Activated CD4-positive, alpha-beta memory T cell treated with anti-CD3 and anti-CD28 coated beads, Interleukin-2, amount 10 ng/mL, durations not matched to agents 7 days and 5 days (primary cell): ENCODE measurements at regions not wholly inside any gene's neighbourhood (a gene's known extent, or its start where the extent isn't known, plus 50 kb on each side); places are given as distances from the start of the nearest gene placed in this dataset.
"Not testable (repeated sequence)": the region's sequence is repeated elsewhere in the genome, so short reads cannot be mapped to it uniquely, and the experiment has no call there.

Experiments
- CTCF ChIA-PET: fragments of 350-600 bp; sonication (Branson Sonifier 250); formaldehyde crosslinking; loops from one replicate; lab custom pipeline; 2021; ENCODE audit warnings: antibody characterized with exemption, inconsistent platforms; lab: Charles Lee
- POLR2A ChIA-PET: fragments of 350-600 bp; sonication (Branson Sonifier 250); formaldehyde crosslinking; loops from one replicate; lab custom pipeline; 2021; ENCODE audit warnings: antibody characterized with exemption; lab: Charles Lee
- DNase-seq: peaks from one replicate; pipeline ENCODE4 v3.0.0-alpha.2; 2020
- H3K27ac Mint-ChIP-seq: one replicate; pipeline ENCODE4 v1.8.0; 2021; ENCODE audit warnings: mild to moderate bottlenecking, mixed read lengths
- H3K27me3 Mint-ChIP-seq: one replicate; pipeline ENCODE4 v1.8.0; 2021; ENCODE audit warnings: mixed read lengths
- H3K36me3 Mint-ChIP-seq: one replicate; pipeline ENCODE4 v1.8.0; 2021; ENCODE audit warnings: low read depth, mixed read lengths
- H3K4me1 Mint-ChIP-seq: one replicate; pipeline ENCODE4 v1.8.0; 2021; ENCODE audit warnings: mixed read lengths
- H3K4me3 Mint-ChIP-seq: one replicate; pipeline ENCODE4 v1.8.0; 2021; ENCODE audit warnings: mild to moderate bottlenecking, mixed read lengths
- H3K9me3 Mint-ChIP-seq: one replicate; pipeline ENCODE4 v1.8.0; 2021; ENCODE audit warnings: mixed read lengths

- no peak overlapping the region for H3K4me3 Mint-ChIP-seq
- no peaks in the 10 kb centered on the region for H3K36me3 Mint-ChIP-seq
- no peaks in the 10 kb centered on the region for H3K4me1 Mint-ChIP-seq
- peaks cover 8% of the 10 kb centered on the region for H3K27me3 Mint-ChIP-seq
- no peak for DNase-seq
- H3K9me3 Mint-ChIP-seq, result no peaks in the 10 kb centered on the region
- ChIA-PET CTCF (no interaction called here), POLR2A (no interaction called here)
- no peak overlapping the region for H3K27ac Mint-ChIP-seq
Observed at GRCh38 chr12:18857656-18858055, 119.7 kb downstream of the CAPZA3 start.

GRCh38 chr12:18859400-18859799 lies 121.5 kb downstream of the CAPZA3 start:
- no peaks in the 10 kb centered on the region for H3K4me1 Mint-ChIP-seq
- H3K4me3 Mint-ChIP-seq, result no peak overlapping the region
- DNase-seq, result no peak
- peaks cover 5% of the 10 kb centered on the region for H3K27me3 Mint-ChIP-seq
- no peaks in the 10 kb centered on the region for H3K9me3 Mint-ChIP-seq
- CTCF ChIA-PET, result interaction anchor here (1.3 to 1.9 kb wide), 2 partner anchors 273 to 327 kb away, joined by 3 to 10 read pairs; no protein-coding TSS in a partner anchor
- H3K36me3 Mint-ChIP-seq, result no peaks in the 10 kb centered on the region
- POLR2A ChIA-PET, result no interaction called here
- H3K27ac Mint-ChIP-seq, result no peak overlapping the region

GRCh38 chr12:18861287-18861858 lies 123.5 kb downstream of the CAPZA3 start:
- Mint-ChIP-seq H3K4me1 (no peaks in the 10 kb centered on the region), H3K27ac (no peak overlapping the region), H3K4me3 (no peak overlapping the region), H3K27me3 (peaks cover 8% of the 10 kb centered on the region), H3K9me3 (no peaks in the 10 kb centered on the region), H3K36me3 (no peaks in the 10 kb centered on the region)
- no peak for DNase-seq
- CTCF ChIA-PET, result interaction anchor here (0.7 to 1.9 kb wide), 4 partner anchors 11 to 325 kb away, joined by 3 to 10 read pairs (median 5); no protein-coding TSS in a partner anchor
- POLR2A ChIA-PET, result no interaction called here

DNA sequence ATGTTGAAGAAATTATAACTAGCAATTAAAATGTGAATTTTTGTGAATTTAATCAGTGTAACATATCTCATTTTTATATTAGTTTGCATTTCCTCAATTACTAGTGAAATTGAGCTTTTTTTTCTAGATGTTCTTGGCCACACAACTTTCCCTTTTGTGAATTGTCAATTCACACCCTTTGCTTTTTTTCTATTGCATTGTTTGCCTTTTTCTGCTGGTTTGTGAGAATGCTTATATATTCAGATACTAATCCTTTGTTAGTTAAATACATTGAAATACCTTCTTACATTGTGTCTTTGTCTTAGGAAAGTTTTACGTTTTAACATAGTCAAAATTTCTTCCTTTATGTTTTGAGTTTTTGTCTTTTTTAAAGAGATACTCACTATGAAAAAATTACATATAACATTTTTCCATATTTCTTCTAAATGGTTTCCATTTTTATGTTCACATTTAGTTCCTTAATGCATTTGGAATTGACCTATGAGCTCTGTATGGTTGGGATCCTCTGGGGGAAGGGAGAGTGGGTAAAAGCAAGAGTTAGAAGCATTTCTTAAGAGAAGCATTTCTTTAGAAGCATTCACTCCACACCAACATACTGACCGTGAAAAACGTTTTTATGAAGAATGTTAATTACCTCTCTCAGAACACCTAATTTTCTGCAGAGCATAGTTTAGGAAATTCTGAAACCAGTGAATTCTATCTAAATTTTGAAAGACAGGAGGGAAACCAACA lies 126.0 kb downstream of the CAPZA3 start:
- Mint-ChIP-seq H3K4me1 (peaks cover 1% of the 10 kb centered on the region), H3K36me3 (no peaks in the 10 kb centered on the region), H3K4me3 (no peak overlapping the region), H3K27me3 (peaks cover 5% of the 10 kb centered on the region), H3K9me3 (no peaks in the 10 kb centered on the region), H3K27ac (no peak overlapping the region)
- ChIA-PET POLR2A (no interaction called here), CTCF (no interaction called here)
- DNase-seq, result no peak

- ChIA-PET CTCF (no interaction called here), POLR2A (no interaction called here)
- no peaks in the 10 kb centered on the region for H3K9me3 Mint-ChIP-seq
- H3K27me3 Mint-ChIP-seq, result peaks cover 3% of the 10 kb centered on the region
- H3K36me3 Mint-ChIP-seq, result no peaks in the 10 kb centered on the region
- peaks cover 4% of the 10 kb centered on the region for H3K4me1 Mint-ChIP-seq
- no peak overlapping the region for H3K4me3 Mint-ChIP-seq
- H3K27ac Mint-ChIP-seq, result no peak overlapping the region
- no peak for DNase-seq
Observed at GRCh38 chr12:18864900-18865561, 127.1 kb downstream of the CAPZA3 start.

DNA sequence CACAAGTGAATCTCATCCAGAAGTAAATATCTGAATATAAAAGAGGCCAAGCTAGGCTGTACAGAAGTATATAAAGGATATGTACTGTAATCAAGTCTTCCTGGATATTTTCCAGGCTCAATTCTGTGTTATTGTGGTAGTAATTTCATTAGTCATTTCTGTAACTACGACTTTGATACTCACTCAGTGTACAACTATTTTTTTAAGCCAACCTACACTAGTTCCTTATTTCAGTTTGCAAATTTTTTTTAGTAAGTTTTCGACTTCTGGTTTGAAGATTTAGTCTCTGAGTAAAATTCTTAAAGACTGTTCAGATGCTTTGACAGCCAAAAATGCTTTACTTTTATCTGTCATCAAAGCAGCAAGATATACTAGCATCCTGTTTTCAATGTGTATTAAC lies 130.8 kb downstream of the CAPZA3 start:
- Mint-ChIP-seq H3K36me3 (no peaks in the 10 kb centered on the region), H3K4me3 (no peak overlapping the region), H3K27me3 (peaks cover 3% of the 10 kb centered on the region), H3K9me3 (no peaks in the 10 kb centered on the region), H3K4me1 (peaks cover 14% of the 10 kb centered on the region), H3K27ac (no peak overlapping the region)
- POLR2A ChIA-PET, result no interaction called here
- CTCF ChIA-PET, result no interaction called here
- no peak for DNase-seq

DNA sequence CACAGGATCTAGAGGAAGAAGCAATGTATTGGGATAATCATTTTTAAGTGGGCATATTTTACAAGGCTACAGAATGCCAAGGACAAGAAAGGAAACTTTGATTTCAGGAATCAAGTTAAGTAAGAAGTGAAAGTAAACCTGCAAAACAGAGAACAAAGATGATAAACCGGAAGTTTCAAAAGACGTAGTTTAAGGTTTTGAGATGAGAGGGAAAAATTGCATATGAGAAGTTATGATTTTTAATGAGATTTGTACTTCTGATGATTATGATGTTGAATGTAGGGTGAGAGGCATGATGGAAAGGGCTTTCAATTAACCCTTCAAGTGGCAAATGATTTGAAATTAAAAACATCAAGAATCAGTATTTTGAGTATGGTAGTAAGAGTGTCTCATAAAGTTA lies 134.9 kb downstream of the CAPZA3 start:
- Mint-ChIP-seq H3K9me3 (no peaks in the 10 kb centered on the region), H3K4me3 (peak overlapping the region; percentile 61), H3K27me3 (no peaks in the 10 kb centered on the region), H3K36me3 (no peaks in the 10 kb centered on the region), H3K27ac (no peak overlapping the region), H3K4me1 (peaks cover 14% of the 10 kb centered on the region)
- DNase-seq, result no peak
- ChIA-PET POLR2A (no interaction called here), CTCF (no interaction called here)

- POLR2A ChIA-PET, result no interaction called here
- Mint-ChIP-seq H3K36me3 (no peaks in the 10 kb centered on the region), H3K27me3 (no peaks in the 10 kb centered on the region), H3K9me3 (no peaks in the 10 kb centered on the region), H3K4me3 (no peak overlapping the region), H3K27ac (no peak overlapping the region), H3K4me1 (no peaks in the 10 kb centered on the region)
- no peak for DNase-seq
- CTCF ChIA-PET, result no interaction called here
Observed at GRCh38 chr12:18878676-18879180, 140.8 kb downstream of the CAPZA3 start.

DNA sequence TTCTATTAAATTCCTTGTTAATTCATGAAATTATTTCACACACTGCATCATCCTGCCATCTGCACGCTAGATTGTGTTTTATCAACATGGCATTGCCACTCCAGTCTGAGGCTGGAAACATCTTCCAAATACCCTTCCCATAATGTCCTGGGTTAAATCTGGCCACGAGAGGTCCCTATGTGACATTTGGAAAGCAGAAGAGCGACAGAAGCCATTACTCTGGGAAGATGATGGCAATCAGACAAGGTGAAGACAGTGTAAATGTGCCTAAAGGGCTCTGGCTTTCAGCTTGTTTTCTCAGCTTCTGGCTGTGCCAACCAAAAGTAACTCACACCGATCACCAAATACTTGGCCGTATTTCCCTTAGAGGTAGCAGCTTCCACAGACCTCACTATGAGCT lies 144.8 kb downstream of the CAPZA3 start:
- ChIA-PET POLR2A (no interaction called here), CTCF (no interaction called here)
- H3K4me1 Mint-ChIP-seq, result no peaks in the 10 kb centered on the region
- no peaks in the 10 kb centered on the region for H3K9me3 Mint-ChIP-seq
- no peak overlapping the region for H3K27ac Mint-ChIP-seq
- H3K27me3 Mint-ChIP-seq, result peaks cover 4% of the 10 kb centered on the region
- DNase-seq, result no peak
- H3K36me3 Mint-ChIP-seq, result no peaks in the 10 kb centered on the region
- H3K4me3 Mint-ChIP-seq, result no peak overlapping the region

DNA sequence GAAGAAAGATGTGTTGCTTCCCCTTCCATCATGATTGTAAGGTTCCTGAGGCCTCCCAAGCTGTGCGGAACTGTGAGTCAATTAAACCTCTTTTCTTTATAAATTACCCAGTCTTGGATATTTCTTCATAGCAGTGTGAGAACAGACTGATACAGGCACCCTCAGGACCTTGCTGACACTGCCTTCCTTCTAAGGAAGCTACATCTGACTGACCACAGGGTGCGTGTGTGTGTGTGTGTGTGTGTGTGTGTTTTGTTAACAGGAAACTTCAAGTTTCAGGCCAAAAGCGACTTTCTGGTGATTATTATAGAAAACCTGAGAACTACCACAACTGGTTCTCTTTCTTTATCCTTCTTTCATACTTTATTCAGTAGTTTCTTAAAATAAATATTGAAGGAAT lies 149.0 kb downstream of the CAPZA3 start:
- no peaks in the 10 kb centered on the region for H3K9me3 Mint-ChIP-seq
- peaks cover 7% of the 10 kb centered on the region for H3K27me3 Mint-ChIP-seq
- no peaks in the 10 kb centered on the region for H3K36me3 Mint-ChIP-seq
- no peak for DNase-seq
- H3K4me3 Mint-ChIP-seq, result no peak overlapping the region
- H3K27ac Mint-ChIP-seq, result no peak overlapping the region
- POLR2A ChIA-PET, result no interaction called here
- no peaks in the 10 kb centered on the region for H3K4me1 Mint-ChIP-seq
- CTCF ChIA-PET, result no interaction called here

GRCh38 chr12:18887368-18887767 lies 149.4 kb downstream of the CAPZA3 start:
- no peak overlapping the region for H3K27ac Mint-ChIP-seq
- H3K36me3 Mint-ChIP-seq, result no peaks in the 10 kb centered on the region
- H3K27me3 Mint-ChIP-seq, result peaks cover 7% of the 10 kb centered on the region
- no peak for DNase-seq
- no peaks in the 10 kb centered on the region for H3K4me1 Mint-ChIP-seq
- ChIA-PET CTCF (no interaction called here), POLR2A (no interaction called here)
- H3K9me3 Mint-ChIP-seq, result no peaks in the 10 kb centered on the region
- no peak overlapping the region for H3K4me3 Mint-ChIP-seq

DNA sequence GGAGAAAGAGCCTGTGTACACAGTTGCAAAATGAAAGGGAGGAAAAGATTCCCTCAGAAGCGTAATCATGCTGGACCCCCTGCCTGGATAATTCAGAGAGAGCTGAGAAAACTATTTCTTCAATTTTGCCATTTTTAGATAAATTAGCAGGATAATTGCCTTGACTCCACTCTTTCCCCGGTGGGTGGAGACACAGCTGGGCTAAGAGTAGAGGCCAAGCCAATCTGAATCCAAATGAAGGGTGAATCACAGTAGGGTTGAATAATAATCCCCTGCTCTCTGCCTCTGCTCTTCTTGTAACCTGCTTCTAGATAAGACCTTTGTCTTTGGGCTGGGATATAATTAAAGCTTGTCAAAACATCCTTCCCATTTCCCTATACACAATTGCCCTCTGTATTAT lies 150.1 kb downstream of the CAPZA3 start:
- Mint-ChIP-seq H3K36me3 (no peaks in the 10 kb centered on the region), H3K4me1 (no peaks in the 10 kb centered on the region), H3K9me3 (no peaks in the 10 kb centered on the region), H3K4me3 (no peak overlapping the region), H3K27me3 (peaks cover 7% of the 10 kb centered on the region), H3K27ac (no peak overlapping the region)
- no peak for DNase-seq
- ChIA-PET CTCF (no interaction called here), POLR2A (no interaction called here)

- POLR2A ChIA-PET, H3K36me3 Mint-ChIP-seq, H3K4me3 Mint-ChIP-seq, H3K27ac Mint-ChIP-seq, H3K9me3 Mint-ChIP-seq, H3K27me3 Mint-ChIP-seq, CTCF ChIA-PET, H3K4me1 Mint-ChIP-seq, DNase-seq: not testable (repeated sequence)
Observed at GRCh38 chr12:18890621-18891020, 152.7 kb downstream of the CAPZA3 start.
